Activated naive CD4-positive, alpha-beta T cell treated with anti-CD3 and anti-CD28 coated beads, Interleukin-2, amount 50 U/mL, for 24 hours (primary cell): ENCODE measurements at regions not wholly inside any gene's neighbourhood (a gene's known extent, or its start where the extent isn't known, plus 50 kb on each side); places are given as distances from the start of the nearest gene placed in this dataset.

Experiments used
- H3K27ac Mint-ChIP-seq: one replicate; pipeline ENCODE4 v1.8.0; 2021; ENCODE audit warnings: mild to moderate bottlenecking, mixed read lengths
- H3K27me3 Mint-ChIP-seq: one replicate; pipeline ENCODE4 v1.8.0; 2021; ENCODE audit warnings: mixed read lengths
- H3K36me3 Mint-ChIP-seq: one replicate; pipeline ENCODE4 v1.8.0; 2021; ENCODE audit warnings: mixed read lengths
- H3K4me1 Mint-ChIP-seq: one replicate; pipeline ENCODE4 v1.8.0; 2021; ENCODE audit warnings: mixed read lengths
- H3K4me3 Mint-ChIP-seq: one replicate; pipeline ENCODE4 v1.8.0; 2021; ENCODE audit warnings: mild to moderate bottlenecking, mixed read lengths
- H3K9me3 Mint-ChIP-seq: one replicate; pipeline ENCODE4 v1.8.0; 2021; ENCODE audit warnings: mixed read lengths

DNA sequence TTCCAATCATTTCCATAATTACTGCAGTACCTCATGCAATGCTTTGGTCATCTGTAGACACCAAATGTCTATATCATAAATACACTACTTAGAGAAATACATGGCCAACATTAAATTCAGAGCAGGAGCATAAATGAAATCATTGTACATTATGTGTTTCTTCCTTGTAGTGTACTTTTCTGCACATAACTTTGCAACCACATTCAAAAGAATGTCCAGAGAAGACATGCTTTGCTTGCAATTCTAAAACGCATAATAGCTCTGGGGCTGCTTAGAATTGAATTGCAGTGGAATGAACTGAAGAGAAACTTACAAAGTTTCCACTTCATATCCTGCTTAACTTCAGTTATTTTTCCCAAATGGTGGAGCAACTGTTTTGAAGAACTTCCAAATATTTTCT lies 664.4 kb downstream of the DSC3 start:
- peaks cover 4% of the 10 kb centered on the region for H3K9me3 Mint-ChIP-seq
- no peak overlapping the region for H3K27ac Mint-ChIP-seq
- H3K4me3 Mint-ChIP-seq: no peak overlapping the region
- H3K36me3 Mint-ChIP-seq: no peaks in the 10 kb centered on the region
- H3K27me3 Mint-ChIP-seq: no peaks in the 10 kb centered on the region
- no peaks in the 10 kb centered on the region for H3K4me1 Mint-ChIP-seq

DNA sequence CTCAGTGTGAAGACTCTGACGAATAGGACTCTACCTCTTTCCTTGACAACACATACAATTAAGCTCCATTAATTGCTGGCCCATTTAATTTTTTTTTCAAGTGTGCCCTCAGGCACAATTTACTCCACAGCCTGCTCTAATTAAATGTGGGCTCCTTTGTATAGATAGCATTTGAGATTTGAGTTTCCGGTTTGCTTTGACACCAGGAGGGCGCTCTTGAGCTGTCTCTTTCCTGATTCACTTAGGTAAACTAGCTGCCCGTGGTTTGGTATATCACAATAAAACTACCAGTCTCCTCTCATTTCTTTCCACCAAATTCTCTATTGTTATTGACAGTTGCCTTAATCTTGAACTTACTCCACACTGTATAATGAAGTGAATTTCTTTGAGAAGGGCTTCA lies 666.0 kb downstream of the DSC3 start:
- Mint-ChIP-seq H3K4me1 (no peaks in the 10 kb centered on the region), H3K4me3 (no peak overlapping the region), H3K9me3 (peaks cover 4% of the 10 kb centered on the region), H3K27ac (no peak overlapping the region), H3K27me3 (no peaks in the 10 kb centered on the region), H3K36me3 (no peaks in the 10 kb centered on the region)

DNA sequence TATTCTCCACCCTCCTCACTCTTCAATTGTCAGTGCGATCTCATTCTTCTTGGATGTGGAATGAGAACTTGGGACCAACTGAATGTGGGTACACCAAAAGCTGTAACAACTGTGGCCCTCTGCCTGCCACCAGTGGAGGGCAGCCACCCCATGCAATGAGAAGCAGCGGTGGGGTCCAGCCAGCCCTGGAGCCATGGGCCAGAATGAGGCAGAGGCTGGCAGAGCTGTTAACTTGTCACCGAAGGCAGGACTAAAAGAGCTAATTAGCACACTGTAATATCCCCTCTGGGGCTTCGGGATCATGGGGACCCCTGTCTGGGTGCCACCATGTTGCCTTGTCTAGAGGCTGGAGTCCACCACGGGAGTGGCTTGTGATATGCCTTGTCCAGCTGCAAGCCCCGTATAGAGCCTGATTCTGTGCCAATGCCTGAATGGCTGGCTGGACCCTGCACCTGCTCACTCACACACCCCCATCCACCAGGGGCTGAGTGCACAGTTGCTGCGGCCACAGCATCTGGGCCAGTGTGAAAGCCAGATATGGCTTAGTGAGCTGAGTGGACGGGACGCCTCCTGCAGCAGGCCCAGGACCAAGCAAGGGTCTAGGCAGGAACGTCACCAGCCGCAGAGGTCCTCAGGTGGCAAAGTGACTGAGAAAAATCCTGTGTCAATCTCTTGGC lies 680.5 kb downstream of the DSC3 start:
- no peaks in the 10 kb centered on the region for H3K36me3 Mint-ChIP-seq
- H3K4me1 Mint-ChIP-seq: no peaks in the 10 kb centered on the region
- no peak overlapping the region for H3K27ac Mint-ChIP-seq
- H3K27me3 Mint-ChIP-seq: no peaks in the 10 kb centered on the region
- no peaks in the 10 kb centered on the region for H3K9me3 Mint-ChIP-seq
- H3K4me3 Mint-ChIP-seq: no peak overlapping the region

DNA sequence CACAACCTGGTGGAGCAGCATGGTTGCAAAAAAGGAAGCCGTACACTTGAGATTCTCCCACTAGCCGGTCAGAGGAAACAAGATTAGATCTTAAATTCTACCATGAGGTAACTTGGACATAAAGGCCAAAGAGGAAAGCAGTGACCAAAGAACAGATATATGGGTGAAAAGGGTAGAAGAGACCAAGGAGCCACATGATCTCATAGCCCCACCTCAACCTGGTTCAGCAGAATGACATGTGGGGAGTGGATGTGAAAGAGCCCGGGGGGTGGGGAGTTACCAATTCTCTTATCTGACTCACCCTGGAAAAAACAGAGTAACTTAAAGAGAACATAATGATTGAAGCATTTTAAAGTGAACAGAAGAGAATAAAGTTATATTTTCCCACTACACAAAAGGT lies 683.0 kb downstream of the DSC3 start:
- H3K27ac Mint-ChIP-seq: no peak overlapping the region
- H3K9me3 Mint-ChIP-seq: no peaks in the 10 kb centered on the region
- H3K36me3 Mint-ChIP-seq: no peaks in the 10 kb centered on the region
- H3K4me1 Mint-ChIP-seq: no peaks in the 10 kb centered on the region
- no peaks in the 10 kb centered on the region for H3K27me3 Mint-ChIP-seq
- H3K4me3 Mint-ChIP-seq: no peak overlapping the region

- Mint-ChIP-seq H3K36me3 (no peaks in the 10 kb centered on the region), H3K4me3 (no peak overlapping the region)
Observed at GRCh38 chr18:30358555-30358954, 684.0 kb downstream of the DSC3 start.

DNA sequence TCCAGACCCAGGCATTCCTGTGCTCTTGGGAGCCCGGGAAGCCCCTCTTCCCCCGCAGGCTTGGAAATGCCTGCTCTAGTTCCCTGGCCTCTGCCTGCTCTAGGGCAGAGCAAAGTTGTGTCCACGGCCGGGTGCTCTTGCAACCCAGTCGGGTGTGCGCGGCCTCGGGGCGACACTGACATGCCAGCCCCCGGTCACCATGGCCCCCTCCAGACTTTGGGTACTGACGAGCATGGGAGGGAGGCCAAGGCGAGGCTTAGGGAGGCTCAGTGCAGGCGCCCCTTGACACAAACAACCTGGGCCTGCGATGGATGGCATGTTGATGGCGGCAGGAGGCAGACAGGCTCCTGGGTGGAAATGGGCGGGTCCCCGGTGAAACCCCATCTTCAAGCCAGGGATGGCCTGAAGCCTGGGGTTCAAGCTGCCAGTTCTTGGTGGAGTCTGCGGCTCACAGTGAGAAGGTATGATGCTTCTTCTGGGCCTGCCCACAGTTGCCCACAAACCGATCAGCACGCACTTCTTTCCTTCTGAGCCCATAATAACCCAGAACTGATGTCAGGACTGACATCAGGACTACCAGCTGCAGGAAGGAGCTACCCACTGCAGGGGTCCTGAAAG lies 689.9 kb downstream of the DSC3 start:
- H3K27ac Mint-ChIP-seq: no peak overlapping the region
- no peaks in the 10 kb centered on the region for H3K27me3 Mint-ChIP-seq
- no peaks in the 10 kb centered on the region for H3K36me3 Mint-ChIP-seq
- H3K9me3 Mint-ChIP-seq: no peaks in the 10 kb centered on the region
- no peak overlapping the region for H3K4me3 Mint-ChIP-seq
- no peaks in the 10 kb centered on the region for H3K4me1 Mint-ChIP-seq

More at GRCh38 chr18:30358555-30358954, 684.0 kb downstream of the DSC3 start:
- no peaks in the 10 kb centered on the region for H3K4me1 Mint-ChIP-seq
- H3K27ac Mint-ChIP-seq: no peak overlapping the region
- H3K27me3 Mint-ChIP-seq: no peaks in the 10 kb centered on the region
- H3K9me3 Mint-ChIP-seq: no peaks in the 10 kb centered on the region

- H3K4me3 Mint-ChIP-seq: no peak overlapping the region
- no peak overlapping the region for H3K27ac Mint-ChIP-seq
- no peaks in the 10 kb centered on the region for H3K27me3 Mint-ChIP-seq
- H3K9me3 Mint-ChIP-seq: no peaks in the 10 kb centered on the region
- no peaks in the 10 kb centered on the region for H3K4me1 Mint-ChIP-seq
- H3K36me3 Mint-ChIP-seq: no peaks in the 10 kb centered on the region
Observed at GRCh38 chr18:30350263-30350662, 692.3 kb downstream of the DSC3 start.

- no peaks in the 10 kb centered on the region for H3K27me3 Mint-ChIP-seq
- H3K9me3 Mint-ChIP-seq: peaks cover 6% of the 10 kb centered on the region
- H3K4me3 Mint-ChIP-seq: no peak overlapping the region
- H3K36me3 Mint-ChIP-seq: no peaks in the 10 kb centered on the region
- no peaks in the 10 kb centered on the region for H3K4me1 Mint-ChIP-seq
- H3K27ac Mint-ChIP-seq: no peak overlapping the region
Observed at GRCh38 chr18:30343090-30343489, 699.5 kb downstream of the DSC3 start.

- Mint-ChIP-seq H3K27ac (no peak overlapping the region), H3K36me3 (no peaks in the 10 kb centered on the region), H3K4me3 (no peak overlapping the region), H3K9me3 (peaks cover 6% of the 10 kb centered on the region), H3K27me3 (no peaks in the 10 kb centered on the region), H3K4me1 (no peaks in the 10 kb centered on the region)
Observed at GRCh38 chr18:30342675-30343074, 699.9 kb downstream of the DSC3 start.

DNA sequence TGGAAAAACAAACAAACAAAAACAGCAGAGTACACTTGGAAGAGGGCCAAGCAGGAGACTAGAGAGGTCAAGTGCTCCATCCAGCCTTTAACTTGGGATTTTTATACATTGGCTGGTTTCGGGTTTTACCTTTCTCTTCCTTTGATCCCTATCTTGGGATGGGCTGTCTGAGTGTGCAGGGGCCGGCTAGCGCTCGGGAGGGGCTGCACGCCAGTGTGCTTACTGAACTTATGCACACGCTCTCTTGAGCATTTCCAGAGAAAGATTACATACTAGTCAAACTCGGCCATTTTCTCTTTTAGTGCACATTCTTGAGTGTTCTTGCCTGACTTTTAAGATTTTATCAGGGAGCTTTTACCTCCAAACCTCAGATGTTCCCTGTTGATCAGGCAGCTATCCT lies 707.8 kb downstream of the DSC3 start:
- H3K27me3 Mint-ChIP-seq: no peaks in the 10 kb centered on the region
- no peak overlapping the region for H3K27ac Mint-ChIP-seq
- no peaks in the 10 kb centered on the region for H3K4me1 Mint-ChIP-seq
- H3K9me3 Mint-ChIP-seq: peaks cover 9% of the 10 kb centered on the region
- H3K36me3 Mint-ChIP-seq: no peaks in the 10 kb centered on the region
- H3K4me3 Mint-ChIP-seq: no peak overlapping the region

DNA sequence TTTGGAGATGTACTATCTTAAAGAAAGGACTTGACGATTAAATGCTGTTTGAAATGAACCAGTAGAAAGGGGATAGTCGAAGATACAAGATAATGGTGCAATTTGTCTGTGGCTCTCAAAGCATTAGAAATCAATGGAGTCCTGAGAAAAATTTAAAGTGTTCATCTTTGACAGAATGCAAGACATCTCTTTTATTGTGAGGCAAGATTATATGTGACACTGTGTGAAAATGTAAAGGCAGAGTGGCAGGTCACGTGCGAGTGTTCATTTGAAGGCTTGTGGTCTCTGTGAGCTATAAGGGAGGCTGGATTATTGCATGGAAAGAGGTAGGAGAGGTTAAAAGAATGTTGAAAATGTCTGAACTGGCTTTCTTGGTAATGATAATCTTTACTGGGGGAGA lies 709.2 kb downstream of the DSC3 start:
- Mint-ChIP-seq H3K4me1 (no peaks in the 10 kb centered on the region), H3K36me3 (no peaks in the 10 kb centered on the region), H3K9me3 (peaks cover 9% of the 10 kb centered on the region), H3K27me3 (no peaks in the 10 kb centered on the region), H3K27ac (no peak overlapping the region), H3K4me3 (no peak overlapping the region)

- peaks cover 9% of the 10 kb centered on the region for H3K9me3 Mint-ChIP-seq
- H3K36me3 Mint-ChIP-seq: no peaks in the 10 kb centered on the region
- no peaks in the 10 kb centered on the region for H3K4me1 Mint-ChIP-seq
- H3K27me3 Mint-ChIP-seq: no peaks in the 10 kb centered on the region
- no peak overlapping the region for H3K27ac Mint-ChIP-seq
- H3K4me3 Mint-ChIP-seq: no peak overlapping the region
Observed at GRCh38 chr18:30328839-30329238, 713.7 kb downstream of the DSC3 start.

- Mint-ChIP-seq H3K27me3 (no peaks in the 10 kb centered on the region), H3K36me3 (no peaks in the 10 kb centered on the region), H3K4me1 (no peaks in the 10 kb centered on the region), H3K27ac (no peak overlapping the region), H3K9me3 (no peaks in the 10 kb centered on the region), H3K4me3 (no peak overlapping the region)
Observed at GRCh38 chr18:30302181-30302580, 740.4 kb downstream of the DSC3 start.

- Mint-ChIP-seq H3K36me3 (no peaks in the 10 kb centered on the region), H3K27me3 (no peaks in the 10 kb centered on the region), H3K4me1 (no peaks in the 10 kb centered on the region), H3K27ac (no peak overlapping the region), H3K4me3 (no peak overlapping the region), H3K9me3 (peaks cover 4% of the 10 kb centered on the region)
Observed at GRCh38 chr18:30298769-30299168, 743.8 kb downstream of the DSC3 start.

DNA sequence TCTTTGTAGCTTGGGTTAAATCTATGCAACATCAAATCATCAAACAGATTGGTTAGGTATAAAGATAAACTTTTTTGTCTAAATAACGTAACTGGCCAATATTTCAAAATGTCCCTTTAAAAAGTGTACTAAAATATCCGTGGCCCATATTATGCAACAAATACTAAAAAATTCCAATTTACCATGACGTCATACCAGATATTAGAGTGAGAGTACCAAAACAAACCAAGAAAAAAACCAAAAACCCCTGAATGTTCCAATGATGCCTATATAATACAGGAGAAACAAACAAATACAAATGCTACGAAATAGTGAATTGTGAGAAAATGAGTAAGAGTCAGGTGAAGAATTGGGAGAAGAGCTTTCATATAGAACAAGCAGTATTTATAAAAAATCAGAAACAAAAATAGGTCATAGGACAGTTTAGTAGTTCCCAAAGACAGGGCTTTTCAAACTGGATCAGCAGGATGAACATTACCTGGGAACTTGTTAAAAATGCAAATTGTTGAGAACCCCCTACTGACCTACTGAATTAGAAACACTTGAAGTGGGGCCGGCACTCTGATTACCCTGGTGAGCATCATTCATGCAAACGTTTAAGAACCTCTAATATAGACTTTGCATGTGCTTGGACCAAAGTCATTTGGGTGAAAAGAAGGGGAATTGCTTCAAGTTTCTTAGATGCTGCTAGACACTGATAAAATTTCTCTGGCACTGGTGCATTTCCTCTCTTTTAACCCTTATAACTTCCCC lies 753.7 kb downstream of the DSC3 start:
- Mint-ChIP-seq H3K27me3 (no peaks in the 10 kb centered on the region), H3K36me3 (no peaks in the 10 kb centered on the region), H3K27ac (no peak overlapping the region), H3K4me3 (no peak overlapping the region), H3K4me1 (no peaks in the 10 kb centered on the region), H3K9me3 (peaks cover 6% of the 10 kb centered on the region)

GRCh38 chr18:30280861-30281470 lies 761.6 kb downstream of the DSC3 start:
- H3K27ac Mint-ChIP-seq: no peak overlapping the region
- H3K9me3 Mint-ChIP-seq: no peaks in the 10 kb centered on the region
- H3K36me3 Mint-ChIP-seq: no peaks in the 10 kb centered on the region
- no peaks in the 10 kb centered on the region for H3K27me3 Mint-ChIP-seq
- no peaks in the 10 kb centered on the region for H3K4me1 Mint-ChIP-seq
- H3K4me3 Mint-ChIP-seq: no peak overlapping the region
